Uterus (tissue), 2 donors: ENCODE measurements at regions not wholly inside any gene's neighbourhood (a gene's known extent, or its start where the extent isn't known, plus 50 kb on each side); places are given as distances from the start of the nearest gene placed in this dataset.

Source experiments
- POLR2A ChIP-seq, 2 donors: fragments of 450-650 bp; IDR thresholded peaks; one replicate each; pipeline ENCODE4 v1.6.1; 2016; ENCODE audit warnings: antibody characterized with exemption in 2 of 2, mild to moderate bottlenecking in 1 of 2, moderate library complexity in 1 of 2
- TF ChIP-seq, protein P1 (sequence below), 4 experiments: fragments of 200-600 bp in 2 of 4; fragments of 450-650 bp in 2 of 4; sonication (generic) in 2 of 4; IDR thresholded peaks; one replicate each; pipeline ENCODE4 v1.5.1; 2016 to 2019; ENCODE audit warnings: antibody characterized with exemption in 4 of 4, mild to moderate bottlenecking in 2 of 4, moderate library complexity in 1 of 4

DNA sequence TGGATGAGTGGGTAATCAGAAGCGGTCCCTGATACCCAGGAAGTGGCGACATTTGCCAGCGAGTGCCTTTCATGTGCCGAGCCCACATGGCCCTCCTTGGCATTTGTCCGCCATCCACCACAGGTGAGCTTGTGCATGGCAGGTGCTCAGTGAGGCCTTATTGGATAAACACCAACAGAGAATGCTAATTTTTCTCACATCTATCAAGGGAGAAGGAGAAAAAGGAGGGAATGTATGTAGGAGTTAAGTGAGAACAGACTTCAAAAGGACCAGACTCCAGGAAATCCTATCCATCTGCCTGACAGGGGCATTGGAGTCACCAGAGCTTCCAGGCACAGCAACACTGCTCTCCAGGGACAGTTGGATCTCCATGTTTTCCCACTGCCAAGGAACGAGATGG is 143.5 kb upstream of the ZMIZ1 start:
- TF ChIP-seq, protein P1, sequence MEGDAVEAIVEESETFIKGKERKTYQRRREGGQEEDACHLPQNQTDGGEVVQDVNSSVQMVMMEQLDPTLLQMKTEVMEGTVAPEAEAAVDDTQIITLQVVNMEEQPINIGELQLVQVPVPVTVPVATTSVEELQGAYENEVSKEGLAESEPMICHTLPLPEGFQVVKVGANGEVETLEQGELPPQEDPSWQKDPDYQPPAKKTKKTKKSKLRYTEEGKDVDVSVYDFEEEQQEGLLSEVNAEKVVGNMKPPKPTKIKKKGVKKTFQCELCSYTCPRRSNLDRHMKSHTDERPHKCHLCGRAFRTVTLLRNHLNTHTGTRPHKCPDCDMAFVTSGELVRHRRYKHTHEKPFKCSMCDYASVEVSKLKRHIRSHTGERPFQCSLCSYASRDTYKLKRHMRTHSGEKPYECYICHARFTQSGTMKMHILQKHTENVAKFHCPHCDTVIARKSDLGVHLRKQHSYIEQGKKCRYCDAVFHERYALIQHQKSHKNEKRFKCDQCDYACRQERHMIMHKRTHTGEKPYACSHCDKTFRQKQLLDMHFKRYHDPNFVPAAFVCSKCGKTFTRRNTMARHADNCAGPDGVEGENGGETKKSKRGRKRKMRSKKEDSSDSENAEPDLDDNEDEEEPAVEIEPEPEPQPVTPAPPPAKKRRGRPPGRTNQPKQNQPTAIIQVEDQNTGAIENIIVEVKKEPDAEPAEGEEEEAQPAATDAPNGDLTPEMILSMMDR (IDR thresholded peaks at IDR 0.05): no peak
- TF ChIP-seq POLR2A (IDR thresholded peaks at IDR 0.05): no peak
